A673 (cell line): ENCODE measurements at regions not wholly inside any gene's neighbourhood (a gene's known extent, or its start where the extent isn't known, plus 50 kb on each side); places are given as distances from the start of the nearest gene placed in this dataset.
"Not testable (repeated sequence)": the region's sequence is repeated elsewhere in the genome, so short reads cannot be mapped to it uniquely, and the experiment has no call there.

ENCODE experiments used
- CTCF ChIP-seq: fragments of 300-800, 200-600 bp; sonication (generic); conservative IDR thresholded peaks from 2 replicates; pipeline ENCODE4 v1.5.1; 2017; ENCODE audit warnings: low read depth, mild to moderate bottlenecking, antibody characterized with exemption, low read length, moderate library complexity, mixed read lengths
- EZH2 ChIP-seq: fragments of 200-600 bp; sonication (generic); IDR thresholded peaks from 2 replicates; pipeline ENCODE4 v1.6.1; 2017; ENCODE audit warnings: borderline replicate concordance, low read depth, mild to moderate bottlenecking, mixed read lengths, antibody characterized with exemption, low read length; ENCODE audit not compliant: poor library complexity, severe bottlenecking

GRCh38 chrX:66102398-66102797 lies 61.6 kb upstream of the HEPH start:
- TF ChIP-seq CTCF, EZH2: not testable (repeated sequence)
